CD4-positive, alpha-beta T cell treated with Interleukin-17A for 1 hour (primary cell): ENCODE measurements at regions not wholly inside any gene's neighbourhood (a gene's known extent, or its start where the extent isn't known, plus 50 kb on each side); places are given as distances from the start of the nearest gene placed in this dataset.

Experiments used
- DNase-seq: peaks from one replicate; pipeline ENCODE4 v3.0.0-alpha.2; 2020

DNA sequence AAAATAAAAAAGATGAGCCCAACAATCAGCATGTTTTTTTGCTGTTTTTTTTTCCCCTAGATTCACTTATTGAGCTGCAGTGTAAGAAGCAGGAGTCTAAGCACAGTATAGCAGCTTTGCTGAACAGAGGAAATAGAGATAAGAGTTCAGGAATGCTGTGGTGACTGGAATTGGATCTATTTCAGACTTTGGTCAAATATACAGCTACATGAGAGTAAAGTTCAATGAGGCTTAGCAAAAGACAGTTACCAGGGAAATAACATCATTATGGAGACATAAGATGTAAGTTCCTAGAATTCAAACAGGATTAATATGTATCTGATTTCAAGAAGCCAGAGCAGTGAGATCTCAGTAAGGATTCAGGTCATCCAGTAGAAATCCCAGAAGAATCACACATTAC, 613.0 kb downstream of the RPS29 start:
- no peak for DNase-seq

DNA sequence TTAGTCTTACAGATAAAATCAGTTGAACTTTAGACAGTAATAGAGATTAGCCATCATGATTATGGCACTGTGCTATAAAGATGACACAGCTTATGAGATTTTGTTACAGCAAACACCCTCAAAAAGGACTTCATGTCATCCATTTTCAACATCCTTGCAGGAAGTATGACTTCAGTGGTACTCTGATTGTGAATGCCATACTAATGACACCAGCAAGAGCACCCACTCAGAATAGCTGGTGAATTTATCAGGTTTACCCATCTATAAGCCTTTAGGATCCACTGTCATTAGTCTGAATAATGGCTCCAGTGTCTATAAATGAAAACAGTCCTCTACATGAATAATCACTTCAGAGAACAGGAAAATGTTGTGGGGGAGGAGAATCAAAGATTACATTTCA, 615.2 kb downstream of the RPS29 start:
- no peak for DNase-seq

DNA sequence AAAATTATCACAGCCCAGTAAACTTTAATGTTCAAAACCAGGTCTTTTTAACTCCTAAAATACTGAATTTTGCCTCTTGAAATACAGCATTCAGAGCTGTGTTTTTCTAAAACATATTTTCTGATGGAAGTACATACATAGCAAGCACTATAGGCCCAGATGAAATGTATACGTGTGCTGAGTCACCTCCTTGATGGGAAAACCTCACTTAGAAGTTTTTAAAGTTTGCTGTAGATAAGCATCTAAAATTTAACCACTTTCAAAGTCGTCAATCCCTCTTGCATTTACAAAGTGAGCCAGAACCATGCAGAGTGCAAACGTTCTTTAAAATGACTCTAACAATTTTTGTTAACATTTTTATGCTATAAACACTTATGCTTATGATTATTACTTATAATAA, 618.8 kb downstream of the RPS29 start:
- no peak for DNase-seq

DNA sequence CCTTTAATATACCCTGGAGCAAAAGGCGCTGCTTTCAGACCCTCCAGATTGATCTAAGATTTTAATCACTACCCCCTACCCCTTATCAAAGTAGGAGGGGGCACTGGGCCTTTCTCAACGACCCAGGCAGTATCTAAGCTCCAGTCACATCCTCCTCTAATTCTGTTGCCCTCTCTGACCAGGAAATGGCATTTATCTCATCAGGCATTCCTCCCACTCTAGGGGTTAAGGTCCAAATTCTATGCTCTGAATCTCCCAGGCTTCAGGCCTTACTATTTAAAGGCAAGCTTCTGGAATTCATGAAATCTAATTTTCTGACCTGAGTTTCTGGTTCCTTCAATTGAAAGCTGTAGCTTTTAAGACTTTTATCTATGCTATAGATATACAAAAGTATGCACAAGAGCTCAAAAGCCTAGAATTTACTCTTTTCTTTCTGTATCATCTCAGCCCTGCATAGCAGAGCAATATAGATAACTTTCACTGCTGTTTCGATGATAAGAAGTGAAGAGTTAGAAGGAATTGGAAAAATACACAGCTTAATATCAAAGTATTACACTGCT, 622.9 kb downstream of the RPS29 start:
- DNase-seq = no peak

DNA sequence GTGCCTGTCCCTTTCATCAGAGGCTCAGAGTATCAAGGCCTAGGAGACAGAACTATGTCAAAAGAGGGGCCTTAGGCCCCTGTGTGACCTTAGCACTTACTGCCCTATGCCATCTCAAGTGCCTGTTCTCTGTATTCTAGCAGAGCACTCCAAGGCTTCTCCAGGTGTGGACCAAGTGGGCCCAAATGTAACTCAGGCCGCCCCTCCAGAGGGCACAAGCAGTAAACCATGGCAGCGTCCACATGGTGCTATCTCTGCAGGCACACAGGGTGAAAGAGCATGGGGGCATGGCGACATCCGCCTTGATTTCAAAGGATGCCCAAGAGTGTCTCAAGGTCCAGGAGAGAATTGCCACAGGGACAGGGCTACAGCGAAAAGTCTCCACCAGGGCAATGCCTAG, 628.7 kb downstream of the RPS29 start:
- DNase-seq = no peak

DNA sequence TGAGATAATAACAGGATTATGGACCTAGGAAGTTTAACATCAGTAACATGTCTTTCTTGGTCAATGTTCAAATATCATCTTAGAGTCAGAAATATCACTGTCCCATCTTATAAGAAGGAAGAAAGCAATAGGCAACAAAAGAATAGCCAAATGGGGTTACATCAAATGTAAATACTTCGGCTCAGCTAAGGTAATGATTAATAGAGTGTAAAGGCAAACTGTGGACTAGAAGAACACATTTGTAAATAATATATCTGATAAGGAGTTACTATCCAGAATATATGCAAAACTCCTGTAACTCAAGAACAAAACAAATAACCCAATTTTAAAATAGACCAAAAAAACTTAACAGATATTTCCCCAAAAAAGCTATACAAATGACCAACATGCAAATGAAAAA, 630.3 kb downstream of the RPS29 start:
- DNase-seq = no peak

DNA sequence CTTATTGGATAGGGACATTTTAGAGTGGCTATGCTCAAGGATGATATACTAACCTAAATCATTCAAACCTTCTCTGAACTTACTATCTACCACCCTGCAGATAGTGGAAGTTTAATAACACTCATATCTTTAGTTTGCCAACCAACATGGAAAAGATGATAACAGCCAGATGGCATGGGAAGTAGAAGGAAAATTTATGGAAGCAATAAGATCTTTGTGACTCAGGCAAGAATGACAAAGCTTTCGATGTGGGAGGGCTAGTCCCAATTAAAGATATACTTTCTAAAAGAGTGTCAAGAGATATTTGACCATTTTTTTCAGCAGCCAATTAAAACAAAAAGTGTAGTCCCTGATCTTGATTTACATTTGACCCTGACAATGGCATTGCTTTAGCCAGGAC, 631.7 kb downstream of the RPS29 start:
- no peak for DNase-seq

DNA sequence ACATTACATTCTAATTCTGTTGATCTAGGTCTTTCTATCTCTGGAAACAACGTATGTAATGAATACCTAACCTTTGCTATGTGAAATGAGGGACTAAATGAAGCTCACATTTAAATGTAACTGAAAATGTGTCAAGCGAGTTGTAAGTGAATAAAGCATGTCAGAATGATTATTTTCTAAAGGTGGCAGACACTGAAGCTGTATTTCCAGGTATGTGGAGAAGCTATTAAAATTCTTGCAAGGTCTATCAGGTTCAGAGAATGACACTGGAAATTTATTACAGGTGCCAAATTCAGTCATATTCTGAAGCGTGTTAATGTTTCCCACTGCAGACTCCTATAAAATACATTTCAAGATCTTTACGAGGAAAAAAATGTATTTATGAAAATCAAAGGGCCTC, 641.4 kb downstream of the RPS29 start:
- no peak for DNase-seq

DNA sequence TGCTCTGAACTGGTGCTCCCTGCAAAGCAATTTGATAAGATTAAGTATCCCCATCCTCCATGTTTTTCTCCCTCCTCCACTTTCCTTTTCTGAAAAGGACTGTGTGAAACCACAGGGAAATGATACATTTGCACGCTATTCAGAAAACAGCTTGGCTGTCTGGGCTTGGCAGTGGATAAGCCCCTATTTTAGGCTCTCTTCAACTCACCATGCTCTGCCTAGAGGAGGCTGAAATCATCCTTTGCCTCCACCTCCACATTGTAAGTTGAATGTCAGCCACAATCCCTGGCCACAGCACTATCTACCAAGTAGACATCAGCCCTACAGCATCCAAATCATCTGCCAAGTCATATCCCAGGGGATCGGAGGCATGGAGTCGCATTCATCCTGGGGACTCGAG, 642.3 kb downstream of the RPS29 start:
- no peak for DNase-seq

DNA sequence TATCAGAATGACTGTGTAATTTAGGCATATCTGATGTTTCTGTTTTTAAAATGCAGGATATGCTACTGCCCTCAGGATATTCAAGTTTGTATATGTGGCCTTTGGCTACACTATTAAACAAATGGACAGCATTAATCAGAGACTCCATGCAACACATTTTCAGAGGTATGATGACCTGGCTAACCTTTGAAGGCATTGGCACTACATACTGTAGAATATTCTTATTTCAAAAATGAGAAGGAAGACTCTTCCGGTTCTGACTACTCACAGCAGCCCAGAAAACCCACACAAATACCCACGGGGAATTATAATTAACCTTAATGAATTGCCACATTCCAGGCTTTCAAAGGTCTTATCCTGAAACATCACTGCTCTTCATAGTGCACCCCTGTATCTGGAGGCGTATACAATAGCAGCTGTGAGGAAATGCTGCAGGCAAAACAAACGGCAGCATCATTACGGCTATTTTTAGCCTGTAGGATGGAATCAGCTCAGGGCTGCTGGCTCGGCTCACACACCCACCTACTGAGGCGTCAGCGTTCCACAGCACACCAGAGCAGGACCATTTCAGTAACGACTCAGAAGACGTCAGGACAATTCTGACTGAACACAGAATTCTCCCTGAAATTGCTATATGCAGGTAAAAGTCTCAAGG, 648.5 kb downstream of the RPS29 start:
- DNase-seq = no peak

DNA sequence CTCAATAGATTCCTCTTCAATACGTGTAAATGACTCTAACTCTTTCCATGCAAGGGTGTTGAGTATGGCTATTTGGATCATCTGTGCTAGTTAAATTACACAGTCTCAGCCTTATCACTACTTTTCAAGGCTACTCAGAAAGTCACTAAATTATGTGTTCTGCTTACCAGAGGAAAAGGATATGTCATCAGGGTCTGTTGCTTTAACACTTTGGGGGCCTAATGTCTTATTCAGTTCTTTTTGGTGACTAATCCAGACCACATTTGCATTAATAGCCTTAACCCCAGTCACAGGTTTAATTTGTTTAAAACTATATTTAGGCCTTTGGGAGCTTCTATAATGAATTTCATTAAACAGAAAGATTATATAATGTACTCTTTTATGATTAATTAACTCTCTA, 649.3 kb downstream of the RPS29 start:
- no peak for DNase-seq

DNA sequence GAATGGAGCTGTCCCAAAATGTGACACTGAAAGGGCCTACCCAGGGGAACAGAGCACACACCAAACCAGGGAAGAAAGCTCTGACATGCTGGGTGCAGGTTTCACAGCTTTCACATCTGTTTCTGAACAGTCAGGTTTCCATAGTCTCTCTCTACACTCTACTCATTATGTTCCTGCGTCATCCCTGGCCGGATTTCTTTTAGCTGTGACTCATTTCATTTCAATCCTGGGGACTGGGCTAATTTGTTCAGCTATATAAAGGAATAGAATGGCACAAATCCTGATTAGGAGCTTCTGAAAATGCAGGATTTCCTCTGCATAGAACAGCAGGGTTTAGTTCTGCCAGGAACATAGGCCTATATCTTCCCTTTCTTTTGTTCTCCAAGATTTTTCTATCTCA, 649.8 kb downstream of the RPS29 start:
- DNase-seq = no peak

DNA sequence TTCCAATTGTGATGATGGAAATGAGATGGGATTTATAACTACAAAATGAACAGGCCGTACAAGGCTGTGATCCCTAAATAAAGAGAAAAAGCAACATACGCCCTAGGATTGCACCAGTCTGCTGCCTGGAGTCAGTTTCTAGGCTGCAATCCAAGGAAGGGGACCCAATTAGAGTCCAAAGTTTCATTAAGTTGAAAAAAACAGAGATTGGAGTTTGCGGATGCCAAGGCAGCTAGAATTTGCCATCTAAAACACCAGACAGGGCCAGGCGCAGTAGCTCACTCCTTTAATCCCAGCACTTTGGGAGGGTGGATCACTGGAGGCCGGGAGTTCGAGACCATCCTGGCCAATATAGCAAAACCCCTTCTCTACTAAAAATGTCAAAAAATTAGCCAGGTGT, 661.0 kb downstream of the RPS29 start:
- DNase-seq = no peak

DNA sequence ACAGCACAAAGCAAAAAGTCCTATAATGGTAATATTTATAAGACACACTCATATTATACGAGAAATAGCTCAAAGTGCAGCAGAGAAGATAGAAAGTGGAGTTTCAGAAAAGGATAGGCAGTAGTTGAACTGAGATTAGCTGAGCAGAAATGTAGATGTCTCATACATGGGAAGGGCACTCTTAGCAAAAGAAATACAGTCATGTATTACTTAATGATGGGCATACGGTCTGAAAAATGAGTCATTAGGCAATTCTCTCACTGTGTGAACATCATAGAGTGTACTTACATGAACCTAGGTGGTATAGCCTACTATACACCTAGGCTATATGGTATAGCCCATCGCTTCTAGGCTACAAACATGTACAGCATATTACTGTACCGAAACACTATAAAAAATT, 671.3 kb downstream of the RPS29 start:
- DNase-seq = no peak

DNA sequence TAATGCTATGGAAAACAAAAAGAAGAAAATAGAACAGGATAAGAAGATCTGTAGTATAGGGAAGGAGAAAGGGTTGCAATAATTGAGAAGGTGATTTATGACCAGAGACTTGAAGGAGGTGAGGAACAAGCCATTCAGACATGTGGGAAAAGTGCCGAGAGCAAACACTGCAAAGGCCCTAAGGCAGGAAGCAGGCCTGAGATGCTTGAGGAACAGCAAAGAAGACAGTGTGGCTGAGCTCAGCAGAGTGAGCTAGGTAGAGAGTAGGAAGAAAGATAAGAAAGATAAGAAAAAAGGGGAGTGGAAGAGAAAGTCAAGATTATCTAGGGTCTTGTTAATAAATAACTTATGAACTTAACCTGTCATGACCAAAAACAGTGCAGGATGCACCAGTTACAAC, 671.8 kb downstream of the RPS29 start:
- DNase-seq = no peak

DNA sequence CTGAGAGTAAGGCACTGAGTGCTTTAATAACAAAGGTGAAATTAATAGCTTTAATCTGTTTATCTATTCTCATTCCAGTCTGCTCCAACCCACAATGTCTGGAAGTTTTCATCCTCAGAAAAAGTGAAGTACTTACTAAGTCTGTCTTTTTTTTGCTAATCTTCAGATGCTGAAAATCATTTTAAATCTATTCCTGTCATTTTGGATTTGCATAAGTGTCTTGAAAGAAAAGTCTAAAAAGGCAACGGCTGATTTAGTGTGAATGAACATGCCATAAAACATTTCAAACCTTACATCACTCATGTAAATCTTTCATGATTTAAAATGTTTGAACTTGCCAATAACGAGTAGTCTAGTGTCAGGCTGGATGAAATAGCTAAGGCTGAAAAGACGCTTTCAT, 685.6 kb downstream of the RPS29 start:
- no peak for DNase-seq

DNA sequence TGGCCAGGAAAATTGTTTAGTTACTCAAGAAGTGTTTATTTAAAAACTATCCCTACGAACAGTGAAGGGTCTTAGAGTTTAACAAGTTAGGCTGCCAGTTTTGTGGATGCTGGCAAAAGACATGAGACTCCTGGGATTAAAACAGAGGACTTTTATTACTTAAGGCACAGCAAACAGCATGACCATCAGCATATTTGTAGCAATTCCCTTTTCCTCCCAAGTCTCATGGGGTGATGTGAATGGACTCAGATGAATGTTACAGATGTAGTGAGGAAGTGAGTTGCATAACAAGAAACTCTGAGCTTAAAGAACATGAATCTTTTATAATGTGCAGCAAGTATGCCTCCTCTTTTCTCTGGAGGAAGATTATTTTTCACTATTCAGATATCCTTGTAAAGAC, 695.8 kb downstream of the RPS29 start:
- DNase-seq = no peak

DNA sequence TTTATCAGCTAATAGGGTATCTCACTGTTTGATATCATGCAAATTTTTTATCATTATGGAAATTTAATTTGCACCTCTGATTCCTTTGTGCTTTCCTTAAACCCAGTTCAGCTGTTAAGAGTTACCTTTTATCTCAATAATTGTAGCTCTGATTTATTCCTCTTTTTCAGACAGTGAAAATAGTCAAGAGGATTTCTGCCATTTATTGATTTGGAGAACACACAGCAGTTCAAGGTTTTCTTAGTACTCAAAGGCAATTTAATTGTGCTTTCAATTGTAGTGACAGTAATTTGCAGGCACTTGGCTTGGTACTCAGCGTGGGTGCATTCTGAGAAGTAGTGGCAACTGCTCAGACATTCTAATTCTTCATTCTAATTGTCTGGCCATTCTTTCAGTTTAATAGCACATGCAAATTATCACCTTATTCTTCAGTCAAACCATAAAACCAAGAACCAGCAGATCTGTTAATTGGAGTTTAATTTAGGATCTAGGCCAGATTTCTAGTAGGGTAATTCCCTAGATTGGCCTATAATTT, 709.3 kb downstream of the RPS29 start:
- no peak for DNase-seq

DNA sequence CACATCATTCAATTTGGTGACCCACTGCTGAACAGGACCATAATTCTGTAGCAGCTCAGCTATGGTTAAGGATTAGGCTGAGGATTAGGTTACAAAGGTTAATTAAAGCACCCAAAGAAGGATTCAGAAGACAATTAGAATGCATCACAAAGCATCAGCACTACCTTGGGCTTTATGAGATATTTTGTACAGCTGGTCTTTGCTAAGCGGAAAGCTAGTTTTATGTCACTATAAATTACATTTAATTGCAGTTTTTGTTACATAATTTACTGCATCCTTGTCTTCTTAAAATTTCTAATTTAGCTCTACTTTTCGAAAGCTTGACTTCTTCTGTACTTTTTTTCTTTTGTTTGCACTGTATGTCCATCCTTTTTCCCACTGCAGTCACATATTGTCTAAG, 711.5 kb downstream of the RPS29 start:
- DNase-seq = no peak

DNA sequence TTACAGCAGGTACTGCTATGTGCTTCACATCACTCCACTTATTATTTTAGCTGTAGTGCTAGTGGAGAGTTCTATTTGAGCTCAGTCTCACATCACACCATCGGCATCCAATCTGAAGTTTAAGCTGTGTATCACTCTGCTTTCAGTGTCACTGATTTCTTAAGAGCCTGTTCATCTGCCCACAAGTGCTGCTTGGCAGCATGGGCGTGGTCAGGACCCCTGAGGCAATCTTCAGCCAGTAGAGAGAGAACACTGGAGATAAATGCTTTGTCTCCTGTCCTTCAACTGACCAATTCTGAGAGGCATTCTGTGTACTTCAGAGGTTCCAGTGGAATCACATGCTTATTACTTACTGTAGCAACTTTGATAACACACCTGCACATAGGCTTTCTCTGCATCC, 728.8 kb downstream of the RPS29 start:
- no peak for DNase-seq

DNA sequence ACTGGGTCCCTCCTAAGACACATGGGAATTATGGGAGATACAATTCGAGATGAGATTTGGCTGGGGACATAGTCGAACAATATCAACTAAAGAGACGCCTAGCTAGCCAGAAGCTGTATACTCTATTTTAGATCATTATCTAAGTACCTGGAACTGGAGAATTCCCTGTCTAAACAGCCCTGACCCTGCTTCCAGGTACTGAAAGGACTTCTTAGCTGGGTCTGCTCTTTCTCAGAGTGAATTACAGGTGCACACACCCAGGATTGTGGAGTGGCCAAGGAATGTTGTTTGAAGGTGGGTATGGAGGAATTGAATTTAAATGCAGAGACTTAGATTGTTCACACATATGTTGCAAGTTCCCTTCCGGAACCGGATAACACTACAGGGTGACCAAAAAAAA, 733.0 kb downstream of the RPS29 start:
- no peak for DNase-seq

DNA sequence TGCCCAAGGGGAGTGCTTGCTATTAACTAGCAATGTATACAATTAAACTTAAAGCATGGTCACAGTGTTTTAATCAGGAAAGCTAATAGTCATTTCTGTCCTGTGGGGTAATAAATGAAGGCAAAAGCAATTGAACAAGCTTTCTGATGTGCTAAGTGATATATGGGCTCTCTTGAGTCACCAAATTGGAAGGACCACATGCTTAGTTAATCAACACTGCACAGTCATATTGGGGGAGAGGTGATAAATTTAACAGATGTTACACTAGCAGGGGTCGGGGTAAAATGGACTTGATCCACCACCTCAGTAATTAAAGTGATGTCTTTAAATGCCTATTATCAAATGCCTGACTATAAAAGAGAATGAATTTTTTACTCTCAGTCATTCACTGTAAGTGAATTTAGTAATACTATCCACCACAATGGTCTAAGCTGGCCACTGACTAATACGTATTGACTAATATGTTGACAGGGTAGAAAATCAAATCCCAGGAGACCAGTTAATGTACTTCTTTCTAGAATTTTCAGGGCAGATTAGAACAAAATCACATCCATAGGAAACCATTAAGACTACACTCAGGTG, 736.3 kb downstream of the RPS29 start:
- DNase-seq = no peak

DNA sequence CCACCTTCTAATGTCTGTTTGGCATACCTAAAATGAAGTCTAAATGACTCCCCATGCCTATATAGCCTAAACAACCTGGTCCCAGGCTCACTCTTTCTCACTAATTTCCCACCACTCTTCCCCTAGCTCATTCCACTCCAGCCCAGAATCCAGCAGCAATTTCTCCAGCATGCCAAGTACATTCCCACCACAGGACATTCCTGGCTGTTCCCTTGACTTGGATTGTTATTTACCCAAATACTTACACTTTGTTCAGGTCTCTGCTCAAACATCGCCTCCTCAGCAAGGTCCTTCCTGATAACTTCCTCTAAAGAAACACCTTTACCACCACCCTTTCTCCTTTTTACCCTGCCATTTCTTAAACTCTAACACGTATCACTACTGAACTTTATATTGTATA, 743.4 kb downstream of the RPS29 start:
- DNase-seq = no peak

DNA sequence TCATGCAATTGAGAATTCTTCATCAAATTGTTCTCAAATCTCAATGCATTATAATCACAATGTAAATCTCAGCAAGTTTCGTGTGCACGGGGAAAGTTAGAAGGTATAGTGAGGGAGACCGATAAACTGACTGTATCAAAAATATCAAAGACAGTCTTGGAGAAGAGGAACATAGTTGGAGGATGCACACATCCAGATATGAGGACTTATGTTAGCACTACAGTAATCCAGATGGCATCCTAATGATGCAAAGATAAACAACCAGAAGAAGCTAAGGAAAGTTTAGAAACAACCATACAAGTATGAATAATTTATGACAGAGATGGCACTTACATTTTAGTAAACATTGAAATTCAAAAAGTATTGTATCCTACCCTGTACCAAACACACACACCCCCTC, 760.1 kb downstream of the RPS29 start:
- DNase-seq = no peak

DNA sequence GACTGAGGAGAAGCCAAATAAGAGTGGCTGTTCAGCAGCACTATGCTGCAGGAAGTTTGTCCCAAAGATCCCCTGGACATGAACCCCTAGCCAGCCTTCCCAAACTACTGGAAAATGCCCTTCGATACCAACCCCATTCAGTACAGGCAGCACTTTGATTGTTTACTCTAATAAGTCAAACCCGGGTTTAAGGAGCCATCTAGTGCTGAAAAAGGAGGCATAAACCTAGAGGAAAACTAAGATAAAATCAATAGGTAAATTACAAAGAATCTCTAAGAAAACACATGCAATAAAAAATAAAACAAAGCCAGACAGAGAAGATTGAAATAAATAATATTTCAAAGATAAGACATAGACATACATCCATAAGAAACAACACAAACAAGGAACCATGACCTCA, 771.6 kb downstream of the RPS29 start:
- no peak for DNase-seq
